Caco-2 (cell line): ENCODE measurements at regions not wholly inside any gene's neighbourhood (a gene's known extent, or its start where the extent isn't known, plus 50 kb on each side); places are given as distances from the start of the nearest gene placed in this dataset.

Experiments used
- BruUV-seq: library from RNA; stranded (reverse); fragments of 400-500 nt; replicated peaks from 2 replicates; lab custom pipeline; 2021; lab: Mats Ljungman, UMichigan
- CTCF ChIA-PET: fragments of 300-600 bp; sonication (Branson Sonifier 250); formaldehyde crosslinking; loops from one replicate; lab custom pipeline; 2022; ENCODE audit warnings: antibody characterized with exemption; lab: Charles Lee
- POLR2A ChIA-PET: fragments of 300-600 bp; sonication (Branson Sonifier 250); formaldehyde crosslinking; loops from one replicate; lab custom pipeline; 2022; ENCODE audit warnings: antibody characterized with exemption; lab: Charles Lee
- DNase-seq, 2 experiments: peaks; one replicate each; pipeline versions ENCODE4 v3.0.0 to v3.0.0-alpha.2; 2020 to 2022
- H3K27me3 ChIP-seq: replicated peaks from 2 replicates; pipeline ENCODE4 v1.6.0; 2011; ENCODE audit warnings: low read length; ENCODE audit not compliant: control insufficient read depth, insufficient read depth
- H3K36me3 ChIP-seq: 2 replicates; pipeline ENCODE4 v1.5.1; 2011; ENCODE audit warnings: low read length; ENCODE audit not compliant: control insufficient read depth, insufficient read depth
- H3K4me1 ChIP-seq: fragments of 250-450 bp; sonication (Bioruptor Pico); 2 replicates; pipeline ENCODE4 v1.5.1; 2020; ENCODE audit warnings: mild to moderate bottlenecking
- H3K4me3 ChIP-seq: 2 replicates; pipeline ENCODE4 v1.5.1; 2011; ENCODE audit warnings: low read depth, mild to moderate bottlenecking, control low read depth, low read length
- H3K9me3 ChIP-seq: fragments of 250-450 bp; sonication (Bioruptor Pico); 2 replicates; pipeline ENCODE4 v1.5.1; 2020; ENCODE audit warnings: mild to moderate bottlenecking, moderate library complexity
- H3K27ac Mint-ChIP-seq: one replicate; pipeline ENCODE4 v1.8.0; 2022; ENCODE audit warnings: mixed read lengths; ENCODE audit not compliant: unreplicated experiment
- H3K27me3 Mint-ChIP-seq: one replicate; pipeline ENCODE4 v1.8.0; 2022; ENCODE audit warnings: mixed read lengths; ENCODE audit not compliant: insufficient read depth, unreplicated experiment
- H3K36me3 Mint-ChIP-seq: one replicate; pipeline ENCODE4 v1.8.0; 2022; ENCODE audit warnings: mild to moderate bottlenecking, mixed read lengths; ENCODE audit not compliant: insufficient read depth, unreplicated experiment
- H3K4me1 Mint-ChIP-seq: one replicate; pipeline ENCODE4 v1.8.0; 2022; ENCODE audit warnings: low read depth, mixed read lengths; ENCODE audit not compliant: unreplicated experiment
- H3K4me3 Mint-ChIP-seq: one replicate; pipeline ENCODE4 v1.8.0; 2022; ENCODE audit warnings: mild to moderate bottlenecking, moderate library complexity, mixed read lengths; ENCODE audit not compliant: unreplicated experiment
- H3K9me3 Mint-ChIP-seq: one replicate; pipeline ENCODE4 v1.8.0; 2022; ENCODE audit warnings: mixed read lengths; ENCODE audit not compliant: unreplicated experiment
- intact Hi-C: fragments of 100-400 bp; cut with micrococcal nuclease; formaldehyde crosslinking; loops from one replicate; pipeline ENCODE4 v1.10.0; 2022; ENCODE audit not compliant: unreplicated experiment
- TF ChIP-seq, protein P1 (sequence below), 2 experiments: fragments of 200-600 bp in 1 of 2; IDR thresholded peaks; 1 replicate in 1 of 2; 2 replicates in 1 of 2; pipeline versions ENCODE4 v1.5.1 to v1.8.0; 2011 to 2022; ENCODE audit warnings: antibody characterized with exemption in 1 of 2, control low read depth in 1 of 2, inconsistent platforms in 1 of 2, low read depth in 1 of 2, low read length in 1 of 2, mild to moderate bottlenecking in 1 of 2, moderate library complexity in 1 of 2; ENCODE audit not compliant: insufficient read depth in 1 of 2, severe bottlenecking in 1 of 2, unreplicated experiment in 1 of 2

DNA sequence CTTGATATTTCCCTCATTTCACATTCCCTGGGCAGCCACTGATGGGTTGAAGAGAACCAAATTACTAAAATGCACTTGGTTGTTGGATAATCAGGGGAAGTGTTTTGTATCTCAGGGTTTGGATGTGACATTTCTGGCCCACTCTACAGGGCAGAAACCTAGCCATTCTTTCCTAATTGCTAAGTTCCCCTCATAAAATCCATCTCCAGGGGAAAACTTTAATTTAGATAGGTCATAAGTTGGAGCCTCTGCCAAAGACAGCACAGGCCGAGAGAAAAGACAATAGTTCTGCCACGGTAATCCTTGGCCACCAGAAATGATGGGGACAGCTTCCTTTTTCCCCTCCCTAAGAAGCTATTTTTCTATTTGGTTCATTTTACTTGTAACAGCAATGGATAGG is 192.7 kb upstream of the C1QTNF7 start:
- no peak overlapping the region for H3K4me3 Mint-ChIP-seq
- ChIA-PET POLR2A (no interaction called here), CTCF (interaction anchor here (0.8 kb wide), 1 partner anchor 162 kb away, joined by 3 read pairs; no protein-coding TSS in a partner anchor)
- H3K9me3 Mint-ChIP-seq = no peaks in the 10 kb centered on the region
- no peaks in the 10 kb centered on the region for H3K36me3 Mint-ChIP-seq
- Histone ChIP-seq H3K4me3 (no peak overlapping the region), H3K4me1 (no peaks in the 10 kb centered on the region), H3K9me3 (no peaks in the 10 kb centered on the region), H3K27me3 (no peaks in the 10 kb centered on the region), H3K36me3 (no peaks in the 10 kb centered on the region)
- H3K4me1 Mint-ChIP-seq = no peaks in the 10 kb centered on the region
- intact Hi-C loops = loop anchor here (10.0 kb wide), 1 partner anchor 420 kb away; the partner anchor contains the start of gene FBXL5
- no peak overlapping the region for H3K27ac Mint-ChIP-seq
- TF ChIP-seq, protein P1, sequence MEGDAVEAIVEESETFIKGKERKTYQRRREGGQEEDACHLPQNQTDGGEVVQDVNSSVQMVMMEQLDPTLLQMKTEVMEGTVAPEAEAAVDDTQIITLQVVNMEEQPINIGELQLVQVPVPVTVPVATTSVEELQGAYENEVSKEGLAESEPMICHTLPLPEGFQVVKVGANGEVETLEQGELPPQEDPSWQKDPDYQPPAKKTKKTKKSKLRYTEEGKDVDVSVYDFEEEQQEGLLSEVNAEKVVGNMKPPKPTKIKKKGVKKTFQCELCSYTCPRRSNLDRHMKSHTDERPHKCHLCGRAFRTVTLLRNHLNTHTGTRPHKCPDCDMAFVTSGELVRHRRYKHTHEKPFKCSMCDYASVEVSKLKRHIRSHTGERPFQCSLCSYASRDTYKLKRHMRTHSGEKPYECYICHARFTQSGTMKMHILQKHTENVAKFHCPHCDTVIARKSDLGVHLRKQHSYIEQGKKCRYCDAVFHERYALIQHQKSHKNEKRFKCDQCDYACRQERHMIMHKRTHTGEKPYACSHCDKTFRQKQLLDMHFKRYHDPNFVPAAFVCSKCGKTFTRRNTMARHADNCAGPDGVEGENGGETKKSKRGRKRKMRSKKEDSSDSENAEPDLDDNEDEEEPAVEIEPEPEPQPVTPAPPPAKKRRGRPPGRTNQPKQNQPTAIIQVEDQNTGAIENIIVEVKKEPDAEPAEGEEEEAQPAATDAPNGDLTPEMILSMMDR (IDR thresholded peaks at IDR 0.05; ENCODE audit: insufficient read depth in 1 of 2, low read depth in 1 of 2, low read length in 1 of 2, severe bottlenecking in 1 of 2, unreplicated experiment in 1 of 2) = no peak
- no peak for DNase-seq
- peaks cover 6% of the 10 kb centered on the region for H3K27me3 Mint-ChIP-seq
- no TSS peak for BruUV-seq

DNA sequence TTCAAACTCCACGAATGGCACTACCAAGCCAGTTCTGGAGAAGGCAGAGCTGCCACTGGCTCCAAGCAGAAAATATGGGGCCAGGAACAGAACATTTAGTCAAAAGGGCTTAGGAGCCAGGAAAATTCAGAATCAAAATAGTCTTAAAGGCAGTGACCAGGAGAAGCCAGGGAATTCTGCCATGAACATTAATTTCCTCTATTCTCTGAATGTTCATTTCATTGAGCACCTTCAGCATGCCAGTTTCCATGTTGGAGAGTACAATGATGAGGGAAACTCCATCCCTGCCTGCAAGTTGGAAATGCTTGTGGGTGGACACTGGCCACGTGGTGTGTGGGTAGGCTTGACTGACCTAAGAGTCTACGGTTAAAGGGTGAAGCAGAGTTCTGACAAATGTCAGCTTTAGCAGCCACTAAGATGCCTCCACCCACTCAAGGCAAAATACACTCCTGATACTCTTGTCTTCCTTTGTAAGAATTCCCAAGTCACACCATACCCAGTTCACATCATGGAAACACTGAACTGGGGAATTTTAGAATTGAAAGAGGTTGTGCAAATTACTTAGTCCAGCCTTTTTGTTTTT is 190.1 kb upstream of the C1QTNF7 start:
- H3K9me3 Mint-ChIP-seq = no peaks in the 10 kb centered on the region
- no peak overlapping the region for H3K4me3 Mint-ChIP-seq
- TF ChIP-seq, protein P1 (IDR thresholded peaks at IDR 0.05; ENCODE audit: insufficient read depth in 1 of 2, low read depth in 1 of 2, low read length in 1 of 2, severe bottlenecking in 1 of 2, unreplicated experiment in 1 of 2) = no peak
- Histone ChIP-seq H3K4me3 (no peak overlapping the region), H3K27me3 (no peaks in the 10 kb centered on the region), H3K9me3 (no peaks in the 10 kb centered on the region), H3K4me1 (no peaks in the 10 kb centered on the region), H3K36me3 (no peaks in the 10 kb centered on the region)
- H3K27ac Mint-ChIP-seq = no peak overlapping the region
- no peak for DNase-seq
- CTCF ChIA-PET = no interaction called here
- no TSS peak for BruUV-seq
- POLR2A ChIA-PET = no interaction called here
- intact Hi-C loops = loop anchor here (1.0 to 10.0 kb wide), 4 partner anchors 130 to 417 kb away; partner anchors contain the start of gene FBXL5
- H3K4me1 Mint-ChIP-seq = peaks cover 6% of the 10 kb centered on the region
- no peaks in the 10 kb centered on the region for H3K36me3 Mint-ChIP-seq
- peaks cover 9% of the 10 kb centered on the region for H3K27me3 Mint-ChIP-seq

GRCh38 chr4:15238720-15239119 is 189.1 kb upstream of the C1QTNF7 start:
- no peaks in the 10 kb centered on the region for H3K36me3 Mint-ChIP-seq
- peak in 1 of 2 experiments; percentile 34 for DNase-seq
- H3K4me3 Mint-ChIP-seq = no peak overlapping the region
- ChIA-PET CTCF (interaction anchor here (0.6 kb wide), 1 partner anchor 146 kb away, joined by 3 read pairs; no protein-coding TSS in a partner anchor), POLR2A (no interaction called here)
- BruUV-seq = no TSS peak
- H3K27me3 Mint-ChIP-seq = peaks cover 9% of the 10 kb centered on the region
- no peaks in the 10 kb centered on the region for H3K27me3 ChIP-seq
- intact Hi-C loops = loop anchor here (1.0 to 10.0 kb wide), 4 partner anchors 129 to 416 kb away; partner anchors contain the start of gene FBXL5
- TF ChIP-seq, protein P1 (IDR thresholded peaks at IDR 0.05; ENCODE audit: insufficient read depth in 1 of 2, low read depth in 1 of 2, low read length in 1 of 2, severe bottlenecking in 1 of 2, unreplicated experiment in 1 of 2) = peak; percentile 32 to 34
- no peak overlapping the region for H3K27ac Mint-ChIP-seq
- H3K4me3 ChIP-seq = no peak overlapping the region
- H3K9me3 ChIP-seq = no peaks in the 10 kb centered on the region
- H3K4me1 ChIP-seq = no peaks in the 10 kb centered on the region
- H3K36me3 ChIP-seq = no peaks in the 10 kb centered on the region
- no peaks in the 10 kb centered on the region for H3K9me3 Mint-ChIP-seq
- H3K4me1 Mint-ChIP-seq = peaks cover 6% of the 10 kb centered on the region
